Superior temporal gyrus (tissue), 1 donor: ENCODE measurements at regions not wholly inside any gene's neighbourhood (a gene's known extent, or its start where the extent isn't known, plus 50 kb on each side); places are given as distances from the start of the nearest gene placed in this dataset.

ENCODE experiments used
- DNase-seq: peaks from one replicate; pipeline ENCODE4 v3.0.0-alpha.2; 2016; ENCODE audit errors: extremely low spot score

DNA sequence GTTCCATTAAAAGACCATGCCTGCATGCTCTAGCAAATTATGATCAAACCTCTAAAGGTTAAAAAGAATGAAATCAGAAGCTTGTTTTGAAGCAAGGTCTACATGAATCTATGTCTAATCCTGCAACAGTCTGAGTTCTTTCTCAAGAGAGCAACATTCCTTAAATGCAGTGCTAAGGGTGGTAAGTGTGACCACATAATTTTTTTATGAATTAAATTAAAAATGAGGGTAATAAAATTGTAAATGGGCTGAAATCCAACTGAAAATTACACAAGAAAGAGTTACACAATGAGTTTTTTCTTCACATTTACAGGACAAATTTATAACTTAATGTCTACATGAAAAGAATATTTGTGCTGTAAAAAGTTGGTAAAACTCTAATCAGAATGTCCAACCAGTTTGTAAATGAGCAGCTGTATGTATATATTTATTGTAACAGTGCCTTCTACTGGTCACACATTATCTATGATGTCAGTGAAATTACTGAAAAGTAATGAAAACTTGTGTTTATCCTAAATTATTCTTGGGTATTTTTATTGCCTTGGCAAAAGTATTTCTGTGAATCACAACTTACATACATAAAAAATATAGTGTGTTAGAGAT, 336.3 kb upstream of the PITX2 start:
- no peak for DNase-seq

DNA sequence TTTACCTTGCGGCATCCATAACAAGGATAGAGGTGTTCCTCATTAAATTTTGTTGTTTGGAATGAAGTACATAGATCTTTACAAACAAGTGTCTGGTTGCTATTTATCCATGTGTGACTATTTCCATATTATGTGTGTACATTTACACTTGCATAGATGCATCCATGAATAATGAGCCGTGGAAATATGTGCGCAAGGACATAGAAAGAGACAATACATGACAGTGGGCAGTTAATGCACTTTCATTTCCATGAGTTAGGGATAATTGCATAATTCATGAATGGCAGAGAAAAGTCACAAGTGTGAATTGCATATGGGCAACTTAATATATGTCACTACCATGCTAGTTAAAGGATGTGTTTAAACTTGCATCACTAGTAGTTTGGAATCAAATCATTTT, 338.2 kb upstream of the PITX2 start:
- no peak for DNase-seq

DNA sequence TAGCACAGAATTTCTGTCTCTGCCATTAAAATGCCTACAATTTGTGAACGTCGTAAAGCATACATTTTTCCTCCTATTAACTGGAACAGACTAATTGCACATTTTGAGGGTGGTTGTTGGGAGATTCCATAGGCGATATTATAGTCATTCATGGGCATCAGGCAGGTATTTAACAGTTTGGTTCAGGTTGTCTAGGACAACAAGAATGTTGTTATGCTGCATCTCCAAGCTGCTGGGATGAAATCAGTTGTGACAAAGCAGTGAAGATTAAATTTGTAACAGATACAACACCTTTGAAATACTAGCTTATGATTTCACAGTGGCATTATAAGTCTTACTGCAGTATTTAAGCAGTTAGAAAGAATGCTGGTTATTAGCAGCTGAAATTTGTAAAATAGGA, 339.7 kb upstream of the PITX2 start:
- DNase-seq = no peak

- no peak for DNase-seq
These were observed 340.9 kb upstream of the PITX2 start for GRCh38 chr4:110963662-110964280.

- DNase-seq = no peak
These were observed 345.1 kb upstream of the PITX2 start for GRCh38 chr4:110967936-110968335.

DNA sequence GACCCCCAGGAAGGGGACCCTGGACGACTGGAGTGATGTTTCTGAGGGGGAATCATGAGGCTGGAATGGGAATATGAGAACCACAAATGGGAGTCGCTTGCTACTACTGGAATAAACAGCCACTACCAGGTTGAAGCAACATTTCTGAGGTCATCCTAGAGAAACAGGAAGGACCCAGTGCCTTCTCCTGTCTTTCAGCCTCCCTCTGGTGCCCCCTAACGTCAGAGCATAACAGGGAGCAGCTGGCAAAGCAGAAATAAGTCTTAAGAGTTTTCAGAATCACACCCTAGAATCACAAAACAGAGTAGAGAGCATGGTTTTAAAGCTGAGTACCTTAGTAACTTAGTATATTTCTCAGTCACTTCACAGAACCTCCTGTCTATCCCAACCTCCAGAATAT, 347.8 kb upstream of the PITX2 start:
- DNase-seq = no peak

- DNase-seq = no peak
These were observed 352.5 kb upstream of the PITX2 start for GRCh38 chr4:110975338-110975737.

- DNase-seq = no peak
These were observed 354.7 kb upstream of the PITX2 start for GRCh38 chr4:110977554-110977953.

GRCh38 chr4:110978761-110979160, 355.9 kb upstream of the PITX2 start:
- no peak for DNase-seq

DNA sequence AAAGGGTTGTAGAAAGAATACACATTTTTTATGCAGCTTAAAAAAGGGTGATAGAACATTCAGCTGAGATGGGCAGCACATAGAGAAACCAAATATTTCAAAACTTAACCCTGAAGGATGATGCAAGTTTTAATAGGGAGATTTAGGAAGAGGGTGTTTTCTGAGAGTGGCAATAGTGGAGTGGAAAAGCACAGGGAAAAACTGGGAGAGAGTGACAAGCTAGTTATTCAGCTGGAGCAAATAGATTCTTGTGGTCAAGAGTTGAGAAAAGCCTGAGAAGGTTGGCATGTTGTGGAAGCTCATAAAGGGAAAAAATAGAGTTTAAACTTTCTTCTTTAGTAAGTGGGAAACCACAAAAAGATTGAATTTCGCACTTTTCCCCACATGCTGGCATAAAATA, 359.6 kb upstream of the PITX2 start:
- DNase-seq = no peak

- no peak for DNase-seq
These were observed 365.8 kb upstream of the PITX2 start for GRCh38 chr4:110988722-110989121.

GRCh38 chr4:110989125-110989524, 366.2 kb upstream of the PITX2 start:
- DNase-seq = no peak

DNA sequence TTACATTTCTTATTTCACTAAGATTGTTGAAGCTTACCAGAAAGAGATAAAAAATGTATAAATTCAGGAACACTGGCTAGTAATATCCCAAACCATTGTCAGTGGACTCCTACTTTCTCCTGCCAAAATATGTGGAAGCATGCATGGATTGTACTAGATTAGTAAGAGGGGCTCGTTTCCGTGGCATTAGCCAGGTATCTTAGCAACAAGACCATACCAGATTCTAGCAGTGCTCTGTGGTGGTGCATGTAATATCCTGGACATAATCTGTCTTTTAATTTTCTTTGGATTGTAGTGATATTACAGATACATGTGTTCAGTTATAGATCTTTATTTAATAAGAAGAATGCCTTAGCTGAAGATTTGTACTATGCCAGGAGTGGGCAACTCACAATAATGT, 371.9 kb upstream of the PITX2 start:
- no peak for DNase-seq

GRCh38 chr4:110998320-110998719, 375.4 kb upstream of the PITX2 start:
- no peak for DNase-seq

DNA sequence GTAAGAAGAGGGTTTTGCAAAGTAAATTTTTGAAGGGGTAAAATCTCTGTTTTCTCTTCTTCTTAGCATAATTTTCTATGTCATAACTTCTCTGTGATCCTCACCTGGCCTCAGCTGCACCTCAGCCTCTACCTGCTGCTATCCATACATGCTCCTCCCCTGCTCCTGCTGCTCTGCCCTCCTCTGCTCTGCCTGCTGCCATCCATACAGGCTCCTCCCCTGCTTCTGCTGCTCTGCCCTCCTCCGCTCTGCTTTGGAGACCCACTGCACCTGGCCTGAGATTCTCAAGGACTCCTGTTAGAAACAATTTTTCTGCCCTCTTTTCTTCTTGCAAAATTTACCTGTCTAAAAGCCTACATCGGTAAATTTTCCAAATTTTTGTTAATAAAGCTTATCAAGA, 388.6 kb upstream of the PITX2 start:
- DNase-seq = no peak

DNA sequence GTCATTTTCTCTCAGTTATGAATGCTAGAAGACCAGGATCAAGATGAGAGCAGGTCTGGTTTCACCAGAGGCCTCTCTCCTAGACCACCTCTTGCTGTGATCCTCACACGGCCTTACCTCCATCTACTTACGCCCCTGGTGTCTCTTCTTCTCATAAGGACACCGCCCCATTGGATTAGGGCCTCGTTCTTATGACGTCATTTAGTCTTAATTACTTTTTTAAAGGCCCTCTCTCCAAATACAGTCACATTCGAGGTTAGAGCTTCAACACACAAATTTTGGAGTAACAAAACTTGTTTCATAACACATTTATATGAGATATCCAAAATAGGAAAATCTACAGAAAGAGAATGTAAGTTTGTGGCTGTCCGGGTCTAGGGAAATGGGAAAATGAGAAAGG, 391.0 kb upstream of the PITX2 start:
- no peak for DNase-seq

GRCh38 chr4:111014537-111014936, 391.7 kb upstream of the PITX2 start:
- DNase-seq = no peak

- no peak for DNase-seq
These were observed 393.5 kb upstream of the PITX2 start for GRCh38 chr4:111016416-111016815.

- no peak for DNase-seq
These were observed 395.3 kb upstream of the PITX2 start for GRCh38 chr4:111018216-111018615.

DNA sequence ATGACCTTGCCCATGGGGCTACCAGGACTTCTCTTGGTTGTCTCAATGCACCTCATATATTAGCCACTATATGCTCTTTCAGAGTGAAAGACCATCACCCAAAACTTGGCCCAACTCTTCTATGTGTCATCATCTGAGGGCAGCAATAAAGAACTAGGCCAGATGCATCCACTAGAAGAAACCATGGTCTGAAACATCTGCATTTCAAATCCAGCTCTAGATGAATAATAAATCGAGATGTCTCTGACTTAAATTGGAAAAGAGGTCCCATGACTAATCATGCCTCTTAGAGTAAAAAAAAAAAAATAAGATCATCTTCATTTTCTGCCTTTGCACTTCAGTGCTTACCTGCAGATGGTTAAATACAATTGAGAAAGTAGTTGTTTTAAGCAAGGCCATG, 397.6 kb upstream of the PITX2 start:
- no peak for DNase-seq

DNA sequence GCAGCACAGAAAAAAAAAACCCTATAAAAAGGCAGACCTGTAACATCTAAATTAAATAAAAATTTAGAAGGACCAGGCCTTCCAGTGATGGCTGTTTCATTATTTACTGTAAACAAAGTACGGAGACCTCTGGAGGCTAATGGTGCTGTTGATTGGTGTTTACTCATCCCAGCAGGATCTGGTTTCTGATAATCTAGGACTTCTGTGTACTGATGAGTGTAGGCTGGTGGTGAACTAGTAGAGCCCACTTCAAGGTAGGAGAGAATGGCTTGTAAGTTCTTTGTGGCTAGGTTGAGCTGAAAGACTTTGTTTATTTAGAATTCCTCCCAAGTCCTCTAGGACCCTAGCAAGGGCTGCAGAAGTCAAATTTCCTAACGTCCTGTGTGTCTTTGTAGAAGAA, 398.1 kb upstream of the PITX2 start:
- DNase-seq = no peak

GRCh38 chr4:111022758-111023157, 399.9 kb upstream of the PITX2 start:
- DNase-seq = no peak

DNA sequence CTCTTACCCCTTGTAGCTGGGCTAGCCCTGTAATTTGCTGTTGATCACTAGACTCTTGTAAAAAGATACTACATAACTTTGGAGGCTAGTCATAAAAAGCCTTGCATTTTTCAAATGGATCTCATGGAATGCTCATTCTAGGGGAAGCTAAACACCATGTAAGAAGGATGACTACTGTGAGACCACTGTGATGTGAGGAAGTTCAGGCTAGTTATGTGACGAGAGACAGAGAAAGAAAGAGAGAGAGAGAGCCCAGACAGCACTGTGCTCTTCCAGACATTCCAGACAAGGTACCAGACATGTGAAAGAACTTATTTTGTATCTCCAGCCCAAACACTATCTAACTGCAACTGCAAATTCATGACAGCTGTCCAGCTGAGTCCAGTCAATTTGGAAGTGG, 404.6 kb upstream of the PITX2 start:
- no peak for DNase-seq

GRCh38 chr4:111028795-111029194, 405.9 kb upstream of the PITX2 start:
- DNase-seq = no peak
